ENCODE measurements at regions not wholly inside any gene's neighbourhood (a gene's known extent, or its start where the extent isn't known, plus 50 kb on each side); places are given as distances from the start of the nearest gene placed in this dataset.

DNA sequence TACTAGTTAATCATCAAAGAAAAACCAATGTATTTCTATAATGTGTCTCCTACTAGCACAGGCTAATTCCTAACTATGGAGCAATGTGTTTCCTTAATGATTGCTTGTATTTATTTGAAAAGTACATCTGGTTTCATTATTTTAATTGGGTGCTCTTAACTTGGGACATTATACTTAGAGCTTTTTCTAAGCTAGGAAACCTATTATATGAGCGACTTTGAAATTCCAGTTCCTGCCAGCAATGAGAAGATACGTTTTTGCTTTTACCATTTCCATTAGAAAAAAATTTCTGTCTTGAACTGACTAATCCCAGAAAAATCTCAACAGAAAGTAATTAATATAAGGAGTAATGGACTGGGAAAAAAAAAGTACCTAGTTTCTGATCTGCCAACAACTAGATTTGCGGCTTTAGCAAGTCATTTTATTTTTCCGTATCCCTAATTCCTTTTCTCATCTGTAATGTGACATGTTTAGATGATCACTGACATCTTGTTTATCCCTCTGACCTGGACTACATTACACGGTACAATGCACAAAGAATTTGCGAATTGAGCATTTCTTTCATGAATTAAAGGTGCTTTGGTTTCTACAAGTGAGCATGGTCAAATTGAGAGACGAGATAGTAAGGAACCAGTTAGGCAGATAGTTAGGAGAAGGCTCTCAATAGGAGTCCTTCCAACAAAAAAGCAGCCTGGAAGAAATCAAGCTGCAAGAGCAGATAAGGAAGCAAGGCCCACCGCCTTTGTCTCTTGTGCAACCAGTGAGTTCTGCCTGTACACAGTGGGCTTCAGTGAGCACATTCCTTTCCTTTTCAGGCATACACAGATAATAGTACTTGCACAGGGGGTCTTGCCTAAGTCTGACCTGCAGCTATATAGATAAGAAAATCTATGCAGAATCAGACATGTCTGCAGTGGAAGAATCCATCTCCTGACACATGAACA lies 1765.0 kb upstream of the FLRT2 start:
- Histone ChIP-seq H3K4me2 (ENCODE audit: low read length) (no peak overlapping the region), H2AFZ (ENCODE audit: low read length) (no peak overlapping the region), H3K79me2 (ENCODE audit: insufficient read depth, low read depth, low read length) (no peaks in the 10 kb centered on the region), H3K36me3 (ENCODE audit: insufficient read depth, low read length) (no peaks in the 10 kb centered on the region), H3K4me3 (ENCODE audit: low read depth, low read length, poor library complexity, severe bottlenecking) (no peak overlapping the region), H3K9me3 (ENCODE audit: low read length) (no peaks in the 10 kb centered on the region), H3K27ac (ENCODE audit: low read depth, low read length, poor library complexity, severe bottlenecking) (no peak overlapping the region), H4K20me1 (ENCODE audit: insufficient read depth, low read length) (no peaks in the 10 kb centered on the region), H3K9me2 (ENCODE audit: insufficient read depth, low read length) (no peaks in the 10 kb centered on the region), H3K4me1 (ENCODE audit: insufficient read depth, low read length, poor library complexity, severe bottlenecking) (no peaks in the 10 kb centered on the region)
- intact Hi-C loops (cut with micrococcal nuclease; ENCODE audit: unreplicated experiment), result no loop called here
- no TSS peak for BruUV-seq (replicated peaks)
- POLR2A ChIA-PET, result interaction anchor here (1.2 kb wide), 1 partner anchor 9 kb away, joined by 3 read pairs; no protein-coding TSS in a partner anchor
- CTCF ChIA-PET (ENCODE audit: unreplicated experiment), result no interaction called here
- no peak for DNase-seq (ENCODE audit: low spot score)
- no peak for TF ChIP-seq EZH2phosphoT487 (IDR thresholded peaks at IDR 0.05; ENCODE audit: borderline replicate concordance, low read depth, low read length)
- TF ChIP-seq, protein P1, sequence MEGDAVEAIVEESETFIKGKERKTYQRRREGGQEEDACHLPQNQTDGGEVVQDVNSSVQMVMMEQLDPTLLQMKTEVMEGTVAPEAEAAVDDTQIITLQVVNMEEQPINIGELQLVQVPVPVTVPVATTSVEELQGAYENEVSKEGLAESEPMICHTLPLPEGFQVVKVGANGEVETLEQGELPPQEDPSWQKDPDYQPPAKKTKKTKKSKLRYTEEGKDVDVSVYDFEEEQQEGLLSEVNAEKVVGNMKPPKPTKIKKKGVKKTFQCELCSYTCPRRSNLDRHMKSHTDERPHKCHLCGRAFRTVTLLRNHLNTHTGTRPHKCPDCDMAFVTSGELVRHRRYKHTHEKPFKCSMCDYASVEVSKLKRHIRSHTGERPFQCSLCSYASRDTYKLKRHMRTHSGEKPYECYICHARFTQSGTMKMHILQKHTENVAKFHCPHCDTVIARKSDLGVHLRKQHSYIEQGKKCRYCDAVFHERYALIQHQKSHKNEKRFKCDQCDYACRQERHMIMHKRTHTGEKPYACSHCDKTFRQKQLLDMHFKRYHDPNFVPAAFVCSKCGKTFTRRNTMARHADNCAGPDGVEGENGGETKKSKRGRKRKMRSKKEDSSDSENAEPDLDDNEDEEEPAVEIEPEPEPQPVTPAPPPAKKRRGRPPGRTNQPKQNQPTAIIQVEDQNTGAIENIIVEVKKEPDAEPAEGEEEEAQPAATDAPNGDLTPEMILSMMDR (conservative IDR thresholded peaks at IDR 0.05; ENCODE audit: low read length), result no peak

DNA sequence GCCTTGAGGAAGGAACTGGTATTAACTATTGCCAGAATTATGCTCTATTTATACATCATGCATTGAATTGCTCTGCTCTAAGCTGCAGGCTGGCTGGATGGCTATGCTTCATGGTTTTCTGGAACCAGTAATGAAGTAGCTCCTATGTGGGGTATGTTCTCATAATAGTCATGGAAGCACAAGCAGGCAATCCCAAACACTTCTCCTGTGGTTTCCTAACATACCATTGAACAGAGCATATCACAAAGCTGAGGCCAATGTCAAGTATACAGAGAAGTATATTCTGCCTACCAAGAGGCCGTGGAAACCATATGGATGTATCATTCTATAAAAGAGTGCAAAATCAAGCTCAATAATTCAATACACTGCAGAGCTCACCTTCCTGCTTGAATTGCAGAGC lies 1752.4 kb upstream of the FLRT2 start:
- DNase-seq (ENCODE audit: low spot score), result no peak
- no peak overlapping the region for H3K4me3 ChIP-seq (ENCODE audit: low read depth, low read length, poor library complexity, severe bottlenecking)
- no peaks in the 10 kb centered on the region for H3K9me2 ChIP-seq (ENCODE audit: insufficient read depth, low read length)
- no peaks in the 10 kb centered on the region for H3K4me1 ChIP-seq (ENCODE audit: insufficient read depth, low read length, poor library complexity, severe bottlenecking)
- no peaks in the 10 kb centered on the region for H3K9me3 ChIP-seq (ENCODE audit: low read length)
- no peak overlapping the region for H2AFZ ChIP-seq (ENCODE audit: low read length)
- H4K20me1 ChIP-seq (ENCODE audit: insufficient read depth, low read length), result no peaks in the 10 kb centered on the region
- ChIA-PET CTCF (ENCODE audit: unreplicated experiment) (no interaction called here), POLR2A (no interaction called here)
- intact Hi-C loops (cut with micrococcal nuclease; ENCODE audit: unreplicated experiment), result no loop called here
- BruUV-seq (replicated peaks), result no TSS peak
- no peak overlapping the region for H3K27ac ChIP-seq (ENCODE audit: low read depth, low read length, poor library complexity, severe bottlenecking)
- no peak overlapping the region for H3K4me2 ChIP-seq (ENCODE audit: low read length)
- TF ChIP-seq EZH2phosphoT487 (IDR thresholded peaks at IDR 0.05; ENCODE audit: borderline replicate concordance, low read depth, low read length), result no peak
- TF ChIP-seq, protein P1 (conservative IDR thresholded peaks at IDR 0.05; ENCODE audit: low read length), result no peak
- H3K36me3 ChIP-seq (ENCODE audit: insufficient read depth, low read length), result no peaks in the 10 kb centered on the region
- H3K79me2 ChIP-seq (ENCODE audit: insufficient read depth, low read depth, low read length), result no peaks in the 10 kb centered on the region

DNA sequence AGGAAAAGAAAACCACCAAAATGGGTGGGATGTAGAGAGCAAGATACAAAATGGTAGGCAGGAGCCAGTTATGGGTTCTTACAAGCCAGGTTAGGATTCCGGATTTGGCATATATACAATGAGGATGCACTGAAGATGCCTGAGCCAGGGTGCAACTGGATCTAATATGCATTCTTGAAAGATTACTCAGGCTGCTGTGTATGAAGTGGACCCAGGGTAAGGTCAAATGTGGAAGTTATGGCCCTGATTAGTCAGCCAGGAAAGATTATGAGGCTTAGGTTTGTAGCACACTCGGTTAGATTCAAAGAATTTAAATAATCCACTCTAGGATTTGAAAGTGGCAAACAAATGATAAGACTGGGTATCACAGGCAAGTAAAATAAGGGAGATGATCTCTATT lies 1750.7 kb upstream of the FLRT2 start:
- Histone ChIP-seq H3K4me3 (ENCODE audit: low read depth, low read length, poor library complexity, severe bottlenecking) (no peak overlapping the region), H3K9me2 (ENCODE audit: insufficient read depth, low read length) (no peaks in the 10 kb centered on the region), H3K4me1 (ENCODE audit: insufficient read depth, low read length, poor library complexity, severe bottlenecking) (no peaks in the 10 kb centered on the region), H2AFZ (ENCODE audit: low read length) (no peak overlapping the region), H3K4me2 (ENCODE audit: low read length) (no peak overlapping the region), H3K27ac (ENCODE audit: low read depth, low read length, poor library complexity, severe bottlenecking) (no peak overlapping the region), H3K79me2 (ENCODE audit: insufficient read depth, low read depth, low read length) (no peaks in the 10 kb centered on the region), H3K9me3 (ENCODE audit: low read length) (no peaks in the 10 kb centered on the region), H4K20me1 (ENCODE audit: insufficient read depth, low read length) (no peaks in the 10 kb centered on the region), H3K36me3 (ENCODE audit: insufficient read depth, low read length) (no peaks in the 10 kb centered on the region)
- no peak for TF ChIP-seq EZH2phosphoT487 (IDR thresholded peaks at IDR 0.05; ENCODE audit: borderline replicate concordance, low read depth, low read length)
- TF ChIP-seq, protein P1 (conservative IDR thresholded peaks at IDR 0.05; ENCODE audit: low read length), result no peak
- BruUV-seq (replicated peaks), result no TSS peak
- intact Hi-C loops (cut with micrococcal nuclease; ENCODE audit: unreplicated experiment), result no loop called here
- no peak for DNase-seq (ENCODE audit: low spot score)
- ChIA-PET POLR2A (no interaction called here), CTCF (ENCODE audit: unreplicated experiment) (no interaction called here)

All from OCI-LY7 (cell line).